GM23248 (cell line): ENCODE measurements at regions not wholly inside any gene's neighbourhood (a gene's known extent, or its start where the extent isn't known, plus 50 kb on each side); places are given as distances from the start of the nearest gene placed in this dataset.
"Not testable (repeated sequence)": the region's sequence is repeated elsewhere in the genome, so short reads cannot be mapped to it uniquely, and the experiment has no call there.

ENCODE experiments used
- DNase-seq: peaks from one replicate; pipeline ENCODE4 v3.0.0-alpha.2; 2015
- H2AFZ ChIP-seq: fragments of 200-600 bp; sonication (generic); 2 replicates; pipeline ENCODE4 v1.6.1; 2016; ENCODE audit warnings: antibody characterized with exemption
- H3F3A ChIP-seq: fragments of 200-600 bp; sonication (generic); 2 replicates; pipeline ENCODE4 v1.6.1; 2016; ENCODE audit warnings: mild to moderate bottlenecking, antibody characterized with exemption, mixed run types; ENCODE audit not compliant: insufficient read depth
- H3K27ac ChIP-seq: fragments of 200-600 bp; sonication (generic); 2 replicates; pipeline ENCODE4 v1.5.1; 2016; ENCODE audit warnings: mild to moderate bottlenecking
- H3K27me3 ChIP-seq: fragments of 200-600 bp; sonication (generic); replicated peaks from 2 replicates; pipeline ENCODE4 v1.6.1; 2016; ENCODE audit warnings: mild to moderate bottlenecking; ENCODE audit not compliant: insufficient read depth
- H3K36me3 ChIP-seq: fragments of 200-600 bp; sonication (generic); 2 replicates; pipeline ENCODE4 v1.6.1; 2016; ENCODE audit warnings: low read depth, mild to moderate bottlenecking
- H3K4me1 ChIP-seq: fragments of 200-600 bp; sonication (generic); 2 replicates; pipeline ENCODE4 v1.6.1; 2016; ENCODE audit warnings: mild to moderate bottlenecking; ENCODE audit not compliant: insufficient read depth
- H3K4me2 ChIP-seq: fragments of 200-600 bp; sonication (generic); one replicate; pipeline ENCODE4 v1.6.1; 2016; ENCODE audit warnings: mild to moderate bottlenecking; ENCODE audit not compliant: unreplicated experiment
- H3K4me3 ChIP-seq: fragments of 200-600 bp; sonication (generic); 2 replicates; pipeline ENCODE4 v1.5.1; 2016; ENCODE audit warnings: mild to moderate bottlenecking
- H3K79me2 ChIP-seq: fragments of 200-600 bp; sonication (generic); 2 replicates; pipeline ENCODE4 v1.6.1; 2016; ENCODE audit warnings: mild to moderate bottlenecking; ENCODE audit not compliant: insufficient read depth
- H3K9ac ChIP-seq: fragments of 200-600 bp; sonication (generic); 2 replicates; pipeline ENCODE4 v1.6.1; 2016; ENCODE audit warnings: mild to moderate bottlenecking
- H3K9me2 ChIP-seq: fragments of 200-600 bp; sonication (generic); 2 replicates; pipeline ENCODE4 v1.6.1; 2016; ENCODE audit warnings: mixed run types, mild to moderate bottlenecking, moderate library complexity; ENCODE audit not compliant: insufficient read depth
- H3K9me3 ChIP-seq: fragments of 200-600 bp; sonication (generic); one replicate; pipeline ENCODE4 v1.6.1; 2017; ENCODE audit warnings: low read depth
- H4K20me1 ChIP-seq: fragments of 200-600 bp; sonication (generic); 2 replicates; pipeline ENCODE4 v1.6.0; 2016; ENCODE audit not compliant: insufficient read depth
- EZH2 ChIP-seq: fragments of 200-600 bp; sonication (generic); IDR thresholded peaks from 2 replicates; pipeline ENCODE4 v1.6.1; 2018; ENCODE audit warnings: antibody characterized with exemption, mild to moderate bottlenecking; ENCODE audit not compliant: insufficient read depth, poor library complexity, severe bottlenecking
- EZH2phosphoT487 ChIP-seq: fragments of 200-600 bp; sonication (generic); IDR thresholded peaks from 2 replicates; pipeline ENCODE4 v1.6.1; 2018; ENCODE audit warnings: antibody characterized with exemption, moderate library complexity, mild to moderate bottlenecking, low read depth; ENCODE audit not compliant: insufficient read depth
- WGBS, 2 experiments: methylation state at CpG; one replicate each; pipeline ENCODE4 v1.1.6; 2015 to 2017; ENCODE audit warnings: low lambda C conversion rate in 2 of 2, low coverage in 1 of 2; ENCODE audit errors: missing lambda C conversion rate in 2 of 2; 5-methylcytosine and 5-hydroxymethylcytosine counted together
- in situ Hi-C: fragments of 300-500 bp; cut with MboI; formaldehyde crosslinking; loops from 2 replicates; pipeline ENCODE4 v1.15.0; 2020

- H3K27ac ChIP-seq: no peak overlapping the region
- WGBS, 2 experiments: 14 to 23% methylated on average over 2 of the region's 2 CpGs
- no peak for DNase-seq
- no peak overlapping the region for H3K4me3 ChIP-seq
- H3K9me2 ChIP-seq: no peaks in the 10 kb centered on the region
- TF ChIP-seq EZH2 (no peak), EZH2phosphoT487 (no peak)
- no peaks in the 10 kb centered on the region for H3K27me3 ChIP-seq
- H3F3A ChIP-seq: no peaks in the 10 kb centered on the region
- H3K79me2 ChIP-seq: no peaks in the 10 kb centered on the region
- H3K9ac ChIP-seq: no peak overlapping the region
- H2AFZ ChIP-seq: no peak overlapping the region
- no peaks in the 10 kb centered on the region for H3K4me1 ChIP-seq
- no peaks in the 10 kb centered on the region for H3K36me3 ChIP-seq
- no peaks in the 10 kb centered on the region for H3K9me3 ChIP-seq
- in situ Hi-C loops: no loop called here
- H3K4me2 ChIP-seq: no peak overlapping the region
- H4K20me1 ChIP-seq: no peaks in the 10 kb centered on the region
These were observed 428.1 kb downstream of the TAFA4 start for GRCh38 chr3:68504201-68504600.

- H3K27ac ChIP-seq, H3K4me2 ChIP-seq, H4K20me1 ChIP-seq, DNase-seq, H3K9ac ChIP-seq, H3K79me2 ChIP-seq, H3K36me3 ChIP-seq, H3K9me3 ChIP-seq, H2AFZ ChIP-seq, H3K27me3 ChIP-seq, in situ Hi-C loops, H3K4me1 ChIP-seq, H3F3A ChIP-seq, H3K9me2 ChIP-seq, H3K4me3 ChIP-seq: not testable (repeated sequence)
- 6 to 20% methylated on average over 1 of the region's 1 CpG for WGBS, 2 experiments
These were observed 446.5 kb downstream of the TAFA4 start for GRCh38 chr3:68485845-68486244.

- 7 to 11% methylated on average over 1 of the region's 1 CpG for WGBS, 2 experiments
- Histone ChIP-seq H3K4me2 (no peak overlapping the region), H3K27me3 (no peaks in the 10 kb centered on the region), H3K36me3 (no peaks in the 10 kb centered on the region), H2AFZ (no peak overlapping the region), H3F3A (no peaks in the 10 kb centered on the region), H3K27ac (no peak overlapping the region), H3K9me3 (no peaks in the 10 kb centered on the region), H3K9ac (no peak overlapping the region), H3K4me1 (no peaks in the 10 kb centered on the region), H3K79me2 (no peaks in the 10 kb centered on the region), H3K9me2 (no peaks in the 10 kb centered on the region), H4K20me1 (no peaks in the 10 kb centered on the region), H3K4me3 (no peak overlapping the region)
- TF ChIP-seq EZH2phosphoT487 (no peak), EZH2 (no peak)
- in situ Hi-C loops: no loop called here
- no peak for DNase-seq
These were observed 447.3 kb downstream of the TAFA4 start for GRCh38 chr3:68485051-68485450.

GRCh38 chr3:68483601-68484000 lies 448.7 kb downstream of the TAFA4 start:
- no peaks in the 10 kb centered on the region for H4K20me1 ChIP-seq
- no peak for DNase-seq
- no peaks in the 10 kb centered on the region for H3K9me2 ChIP-seq
- H3K79me2 ChIP-seq: no peaks in the 10 kb centered on the region
- no peaks in the 10 kb centered on the region for H3F3A ChIP-seq
- H3K27me3 ChIP-seq: no peaks in the 10 kb centered on the region
- in situ Hi-C loops: no loop called here
- H3K27ac ChIP-seq: no peak overlapping the region
- no peak overlapping the region for H3K9ac ChIP-seq
- H3K9me3 ChIP-seq: no peaks in the 10 kb centered on the region
- WGBS, 2 experiments: 15 to 17% methylated on average over 3 of the region's 3 CpGs
- H3K4me1 ChIP-seq: no peaks in the 10 kb centered on the region
- no peak overlapping the region for H2AFZ ChIP-seq
- TF ChIP-seq EZH2 (no peak), EZH2phosphoT487 (no peak)
- H3K4me3 ChIP-seq: no peak overlapping the region
- H3K4me2 ChIP-seq: no peak overlapping the region
- no peaks in the 10 kb centered on the region for H3K36me3 ChIP-seq

GRCh38 chr3:68483041-68483440 lies 449.3 kb downstream of the TAFA4 start:
- Histone ChIP-seq H3K27me3 (no peaks in the 10 kb centered on the region), H3K4me3 (no peak overlapping the region), H3K9ac (no peak overlapping the region), H3K4me2 (no peak overlapping the region), H3K27ac (no peak overlapping the region), H2AFZ (no peak overlapping the region), H3K36me3 (no peaks in the 10 kb centered on the region), H3K4me1 (no peaks in the 10 kb centered on the region), H3K79me2 (no peaks in the 10 kb centered on the region), H3K9me2 (no peaks in the 10 kb centered on the region), H3F3A (no peaks in the 10 kb centered on the region), H3K9me3 (no peaks in the 10 kb centered on the region), H4K20me1 (no peaks in the 10 kb centered on the region)
- no peak for TF ChIP-seq EZH2phosphoT487
- TF ChIP-seq EZH2: no peak
- in situ Hi-C loops: no loop called here
- no peak for DNase-seq
- WGBS, 2 experiments: 5 to 11% methylated on average over 2 of the region's 2 CpGs
